ENCODE measurements at regions not wholly inside any gene's neighbourhood (a gene's known extent, or its start where the extent isn't known, plus 50 kb on each side); places are given as distances from the start of the nearest gene placed in this dataset.
"Not testable (repeated sequence)": the region's sequence is repeated elsewhere in the genome, so short reads cannot be mapped to it uniquely, and the experiment has no call there.

DNA sequence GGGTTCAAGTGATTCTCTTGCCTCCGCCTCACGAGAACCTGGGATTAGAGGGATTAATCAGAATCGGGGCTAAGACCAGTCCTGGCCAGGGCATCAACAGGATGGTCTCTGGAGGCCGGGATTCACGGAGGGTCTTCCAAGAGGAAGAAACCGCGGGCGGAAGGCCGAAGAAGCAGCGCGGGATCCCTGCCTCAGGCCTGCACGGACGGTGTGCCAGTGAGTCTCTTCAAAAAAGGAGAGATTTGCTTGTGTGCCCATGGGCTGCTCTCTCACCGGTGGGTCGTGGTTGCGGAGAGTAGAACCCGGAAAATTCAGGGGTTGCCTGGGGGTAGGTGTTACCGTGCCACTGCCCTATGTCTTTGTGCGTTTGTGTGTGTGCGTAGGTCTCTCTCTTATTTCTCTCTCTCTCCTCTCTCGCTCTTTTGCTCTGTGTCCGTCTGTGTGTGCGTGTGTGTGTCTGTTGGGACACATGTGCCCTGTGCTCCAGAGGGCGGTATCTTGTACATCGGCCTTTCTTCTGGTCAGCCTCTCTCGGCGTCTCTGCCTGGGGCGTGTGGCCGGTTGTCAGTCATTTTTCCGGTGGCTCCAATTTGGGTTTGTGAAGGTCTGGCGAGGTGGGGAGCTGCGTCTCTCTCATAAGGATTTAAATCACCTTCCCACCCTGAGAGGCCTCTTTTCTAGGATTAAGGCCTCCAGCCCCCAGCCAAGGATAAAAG lies 613.2 kb downstream of the KCNJ18 start:
- DNase-seq (ENCODE audit: low spot score): no peak

GRCh38 chr17:22310292-22310691 lies 618.0 kb downstream of the KCNJ18 start:
- not testable (repeated sequence) for DNase-seq (ENCODE audit: low spot score)

GRCh38 chr17:22310717-22311686 lies 618.7 kb downstream of the KCNJ18 start:
- no peak for DNase-seq (ENCODE audit: low spot score)

GRCh38 chr17:22321001-22321400 lies 628.7 kb downstream of the KCNJ18 start:
- DNase-seq (ENCODE audit: low spot score): not testable (repeated sequence)

- DNase-seq (ENCODE audit: low spot score): not testable (repeated sequence)
Observed at GRCh38 chr17:22322893-22323550, 630.7 kb downstream of the KCNJ18 start.

DNA sequence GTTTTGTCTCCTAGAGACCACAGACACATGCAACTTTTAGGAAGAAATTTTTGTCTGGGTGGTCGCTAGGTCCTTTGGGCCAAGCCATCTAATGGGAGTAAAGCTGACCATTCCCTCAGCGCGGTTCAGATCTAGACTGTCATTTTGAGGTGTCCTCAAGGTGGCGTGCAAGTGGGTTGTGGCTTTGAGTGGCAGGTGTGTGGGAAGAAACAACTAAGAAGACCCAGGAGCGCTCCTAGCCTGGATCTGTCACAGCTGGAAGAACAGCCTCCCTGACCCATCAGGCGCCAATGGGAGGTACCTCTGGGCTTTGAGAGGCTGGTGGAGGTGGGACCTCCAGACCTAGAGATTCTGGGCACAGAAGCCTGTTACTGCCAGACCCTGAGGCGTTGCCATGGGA lies 645.1 kb downstream of the KCNJ18 start:
- DNase-seq (ENCODE audit: low spot score): no peak

GRCh38 chr17:22356603-22357002 lies 664.3 kb downstream of the KCNJ18 start:
- not testable (repeated sequence) for DNase-seq (ENCODE audit: low spot score)

- DNase-seq (ENCODE audit: low spot score): not testable (repeated sequence)
Observed at GRCh38 chr17:22370988-22371387, 678.7 kb downstream of the KCNJ18 start.

DNA sequence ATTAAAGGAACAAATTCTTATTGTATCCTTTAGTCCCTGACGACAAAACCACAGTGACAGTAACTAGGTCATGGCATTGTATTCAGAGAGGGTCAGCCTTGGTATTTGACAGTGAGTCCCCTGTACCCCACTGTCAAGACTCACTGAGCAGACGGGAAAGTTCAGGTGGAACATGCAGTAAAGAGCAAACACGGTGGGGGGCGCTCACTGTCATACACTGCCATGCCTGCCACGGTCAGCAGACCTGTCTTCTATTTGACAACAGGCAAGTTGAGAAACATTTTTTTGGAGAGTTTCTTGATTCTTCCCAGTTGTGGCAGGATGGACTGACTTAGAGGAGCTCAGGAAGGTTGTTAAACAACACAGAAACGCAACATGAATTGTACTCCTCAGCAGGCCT lies 681.6 kb downstream of the KCNJ18 start:
- DNase-seq (ENCODE audit: low spot score): no peak

DNA sequence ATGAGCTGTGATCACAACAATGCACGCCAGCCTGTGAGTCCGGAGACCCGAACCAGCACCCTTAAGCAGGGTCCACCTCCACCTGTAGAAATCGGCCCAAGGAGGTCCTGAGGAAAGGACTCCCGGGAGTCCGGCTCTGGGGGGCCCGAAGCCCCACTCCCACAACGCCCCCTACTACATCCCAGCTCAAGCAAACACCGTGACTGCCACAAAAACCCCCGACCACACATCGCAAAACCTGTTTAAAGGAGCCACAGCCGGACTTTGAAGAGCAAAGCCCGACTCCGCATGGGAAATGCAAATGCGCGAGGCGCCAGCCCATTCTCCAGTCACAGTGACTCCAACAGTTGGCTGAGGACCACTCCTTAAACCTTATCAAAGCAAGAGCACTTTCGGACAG lies 682.4 kb downstream of the KCNJ18 start:
- no peak for DNase-seq (ENCODE audit: low spot score)

GRCh38 chr17:22376747-22377146 lies 684.4 kb downstream of the KCNJ18 start:
- not testable (repeated sequence) for DNase-seq (ENCODE audit: low spot score)

DNA sequence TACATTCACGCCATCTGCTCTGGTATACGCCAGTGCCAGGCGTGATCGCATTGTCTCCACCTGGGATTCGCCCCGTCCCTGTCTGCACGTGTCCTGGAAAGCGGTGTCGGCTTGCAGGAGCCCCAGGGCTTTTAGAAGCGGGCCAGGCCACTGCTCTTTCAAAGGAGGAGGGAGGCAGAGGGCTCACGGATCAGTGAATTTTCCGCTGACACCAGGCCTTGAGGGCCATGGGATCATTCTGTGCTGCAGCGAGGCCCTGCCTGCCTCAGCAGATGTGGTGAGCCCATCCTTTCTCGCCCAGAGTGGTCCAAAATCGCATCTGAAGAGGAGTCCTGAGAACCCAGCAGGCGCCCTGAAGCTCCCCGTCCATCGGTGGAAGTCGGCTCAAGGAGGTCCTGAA lies 686.4 kb downstream of the KCNJ18 start:
- not testable (repeated sequence) for DNase-seq (ENCODE audit: low spot score)

- DNase-seq (ENCODE audit: low spot score): not testable (repeated sequence)
Observed at GRCh38 chr17:22381589-22381988, 689.3 kb downstream of the KCNJ18 start.

DNA sequence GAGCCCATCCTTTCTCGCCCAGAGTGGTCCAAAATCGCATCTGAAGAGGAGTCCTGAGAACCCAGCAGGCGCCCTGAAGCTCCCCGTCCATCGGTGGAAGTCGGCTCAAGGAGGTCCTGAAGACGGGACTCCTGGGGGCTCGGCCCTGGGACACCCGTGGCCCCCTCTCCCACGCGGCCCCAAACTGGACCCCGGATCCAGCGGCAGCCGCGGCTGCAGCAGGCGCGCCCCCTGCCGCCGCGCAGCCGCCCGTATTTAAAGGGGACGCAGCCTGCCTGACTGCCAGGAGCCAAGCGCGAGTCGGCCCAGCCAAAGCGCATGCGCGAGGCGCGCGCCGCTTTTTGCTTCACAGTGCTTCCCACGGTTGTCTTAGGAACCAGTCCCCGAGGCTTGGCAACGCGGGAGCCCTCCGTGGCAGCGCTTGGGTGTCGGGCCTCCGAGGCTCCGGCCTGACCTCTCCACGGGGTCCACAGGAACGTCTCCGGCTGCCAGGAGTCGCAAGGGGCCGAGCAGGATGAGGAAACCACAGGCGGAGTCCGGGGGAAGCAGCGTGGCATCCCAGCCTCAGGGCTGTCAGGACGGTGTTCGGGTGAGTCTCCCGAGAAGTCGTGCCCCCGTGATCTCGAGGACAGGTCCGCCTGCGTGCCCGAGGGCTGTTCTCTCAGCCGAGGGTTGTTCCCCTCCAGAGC lies 691.6 kb downstream of the KCNJ18 start:
- DNase-seq (ENCODE audit: low spot score): not testable (repeated sequence)

GRCh38 chr17:22384461-22384800 lies 692.1 kb downstream of the KCNJ18 start:
- DNase-seq (ENCODE audit: low spot score): not testable (repeated sequence)

DNA sequence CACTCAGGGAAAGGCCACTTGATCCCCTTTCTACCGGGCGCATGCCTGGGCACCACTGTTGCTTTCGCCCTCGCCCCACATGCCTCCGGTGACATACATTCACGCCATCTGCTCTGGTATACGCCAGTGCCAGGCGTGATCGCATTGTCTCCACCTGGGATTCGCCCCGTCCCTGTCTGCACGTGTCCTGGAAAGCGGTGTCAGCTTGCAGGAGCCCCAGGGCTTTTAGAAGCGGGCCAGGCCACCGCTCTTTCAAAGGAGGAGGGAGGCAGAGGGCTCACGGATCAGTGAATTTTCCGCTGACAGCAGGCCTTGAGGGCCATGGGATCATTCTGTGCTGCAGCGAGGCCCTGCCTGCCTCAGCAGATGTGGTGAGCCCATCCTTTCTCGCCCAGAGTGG lies 706.1 kb downstream of the KCNJ18 start:
- DNase-seq (ENCODE audit: low spot score): not testable (repeated sequence)

DNA sequence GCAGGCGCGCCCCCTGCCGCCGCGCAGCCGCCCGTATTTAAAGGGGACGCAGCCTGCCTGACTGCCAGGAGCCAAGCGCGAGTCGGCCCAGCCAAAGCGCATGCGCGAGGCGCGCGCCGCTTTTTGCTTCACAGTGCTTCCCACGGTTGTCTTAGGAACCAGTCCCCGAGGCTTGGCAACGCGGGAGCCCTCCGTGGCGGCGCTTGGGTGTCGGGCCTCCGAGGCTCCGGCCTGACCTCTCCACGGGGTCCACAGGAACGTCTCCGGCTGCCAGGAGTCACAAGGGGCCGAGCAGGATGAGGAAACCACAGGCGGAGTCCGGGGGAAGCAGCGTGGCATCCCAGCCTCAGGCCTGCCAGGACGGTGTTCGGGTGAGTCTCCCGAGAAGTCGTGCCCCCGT lies 706.7 kb downstream of the KCNJ18 start:
- not testable (repeated sequence) for DNase-seq (ENCODE audit: low spot score)

DNA sequence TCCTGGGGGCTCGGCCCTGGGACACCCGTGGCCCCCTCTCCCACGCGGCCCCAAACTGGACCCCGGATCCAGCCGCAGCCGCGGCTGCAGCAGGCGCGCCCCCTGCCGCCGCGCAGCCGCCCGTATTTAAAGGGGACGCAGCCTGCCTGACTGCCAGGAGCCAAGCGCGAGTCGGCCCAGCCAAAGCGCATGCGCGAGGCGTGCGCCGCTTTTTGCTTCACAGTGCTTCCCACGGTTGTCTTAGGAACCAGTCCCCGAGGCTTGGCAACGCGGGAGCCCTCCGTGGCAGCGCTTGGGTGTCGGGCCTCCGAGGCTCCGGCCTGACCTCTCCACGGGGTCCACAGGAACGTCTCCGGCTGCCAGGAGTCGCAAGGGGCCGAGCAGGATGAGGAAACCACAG lies 712.8 kb downstream of the KCNJ18 start:
- not testable (repeated sequence) for DNase-seq (ENCODE audit: low spot score)

- DNase-seq (ENCODE audit: low spot score): no peak
Observed at GRCh38 chr17:22409160-22409751, 716.9 kb downstream of the KCNJ18 start.

DNA sequence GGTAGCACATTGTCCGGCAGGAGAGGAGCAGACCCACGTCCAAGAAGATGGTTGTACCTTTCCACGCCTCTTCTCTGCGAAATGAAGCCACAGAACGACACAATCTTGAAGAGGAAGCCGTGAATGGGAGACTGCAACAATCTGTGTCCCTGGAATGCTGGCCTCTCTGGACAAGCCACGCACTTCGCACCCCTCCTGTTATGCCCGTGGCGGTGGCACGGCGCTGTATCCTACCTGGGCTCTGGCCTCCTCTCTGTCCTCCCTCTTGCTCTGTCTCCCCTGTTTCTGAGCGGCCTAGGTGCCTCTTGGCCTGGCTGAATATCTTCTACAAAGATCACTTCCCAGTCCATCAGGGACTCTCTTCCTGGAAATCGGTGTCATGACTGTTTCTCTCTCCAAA lies 717.8 kb downstream of the KCNJ18 start:
- DNase-seq (ENCODE audit: low spot score): no peak

GRCh38 chr17:22411185-22411784 lies 719.0 kb downstream of the KCNJ18 start:
- no peak for DNase-seq (ENCODE audit: low spot score)
